A673 (cell line): ENCODE measurements at regions not wholly inside any gene's neighbourhood (a gene's known extent, or its start where the extent isn't known, plus 50 kb on each side); places are given as distances from the start of the nearest gene placed in this dataset.
"Not testable (repeated sequence)": the region's sequence is repeated elsewhere in the genome, so short reads cannot be mapped to it uniquely, and the experiment has no call there.

ENCODE experiments used
- BruUV-seq: library from RNA; stranded (reverse); fragments of 400-500 nt; replicated peaks from 2 replicates; lab custom pipeline; 2021; lab: Mats Ljungman, UMichigan
- CTCF ChIA-PET: fragments of 300-600 bp; sonication (Branson Sonifier 250); formaldehyde crosslinking; loops from one replicate; lab custom pipeline; 2022; ENCODE audit warnings: antibody characterized with exemption; lab: Charles Lee
- POLR2A ChIA-PET: fragments of 300-600 bp; sonication (Branson Sonifier 250); formaldehyde crosslinking; loops from one replicate; lab custom pipeline; 2022; ENCODE audit warnings: antibody characterized with exemption; ENCODE audit not compliant: low non-redundant PET; lab: Charles Lee
- DNase-seq: peaks from one replicate; pipeline ENCODE4 v3.0.0-alpha.2; 2015; ENCODE audit warnings: low spot score
- H3K27ac ChIP-seq: fragments of 200-600 bp; sonication (generic); 2 replicates; pipeline ENCODE4 v1.5.1; 2016; ENCODE audit warnings: mixed run types, low read depth, mild to moderate bottlenecking, mixed read lengths, antibody characterized with exemption, low read length; ENCODE audit not compliant: poor library complexity, severe bottlenecking
- H3K27me3 ChIP-seq: fragments of 200-600 bp; sonication (generic); replicated peaks from 2 replicates; pipeline ENCODE4 v1.6.1; 2017; ENCODE audit warnings: mixed run types, low read depth, mild to moderate bottlenecking, mixed read lengths, antibody characterized with exemption, low read length; ENCODE audit not compliant: insufficient read depth, poor library complexity
- H3K36me3 ChIP-seq: fragments of 200-600 bp; sonication (generic); 2 replicates; pipeline ENCODE4 v1.6.1; 2016; ENCODE audit warnings: mixed run types, mild to moderate bottlenecking, mixed read lengths, antibody characterized with exemption, low read length; ENCODE audit not compliant: insufficient read depth, poor library complexity, severe bottlenecking
- H3K4me1 ChIP-seq: fragments of 200-600 bp; sonication (generic); 2 replicates; pipeline ENCODE4 v1.6.1; 2017; ENCODE audit warnings: mixed run types, mild to moderate bottlenecking, mixed read lengths, antibody characterized with exemption, low read length; ENCODE audit not compliant: insufficient read depth, poor library complexity, severe bottlenecking
- H3K4me3 ChIP-seq: fragments of 200-600 bp; sonication (generic); 2 replicates; pipeline ENCODE4 v1.5.1; 2016; ENCODE audit warnings: low read depth, mixed run types, mild to moderate bottlenecking, mixed read lengths, low read length; ENCODE audit not compliant: poor library complexity, severe bottlenecking
- H3K9me3 ChIP-seq: fragments of 200-600 bp; sonication (generic); 2 replicates; pipeline ENCODE4 v1.6.1; 2016; ENCODE audit warnings: mixed run types, low read depth, mild to moderate bottlenecking, mixed read lengths, antibody characterized with exemption, low read length; ENCODE audit not compliant: poor library complexity, severe bottlenecking
- CTCF ChIP-seq: fragments of 300-800, 200-600 bp; sonication (generic); conservative IDR thresholded peaks from 2 replicates; pipeline ENCODE4 v1.5.1; 2017; ENCODE audit warnings: low read depth, mild to moderate bottlenecking, antibody characterized with exemption, low read length, moderate library complexity, mixed read lengths
- EZH2 ChIP-seq: fragments of 200-600 bp; sonication (generic); IDR thresholded peaks from 2 replicates; pipeline ENCODE4 v1.6.1; 2017; ENCODE audit warnings: borderline replicate concordance, low read depth, mild to moderate bottlenecking, mixed read lengths, antibody characterized with exemption, low read length; ENCODE audit not compliant: poor library complexity, severe bottlenecking
- intact Hi-C: fragments of 100-400 bp; cut with micrococcal nuclease; formaldehyde crosslinking; loops from one replicate; pipeline ENCODE4 v1.10.0; 2022; ENCODE audit not compliant: unreplicated experiment

GRCh38 chr13:104522235-104523072 is 1456.2 kb upstream of the SLC10A2 start:
- Histone ChIP-seq H3K27ac (no peak overlapping the region), H3K9me3 (no peaks in the 10 kb centered on the region), H3K36me3 (no peaks in the 10 kb centered on the region), H3K4me3 (no peak overlapping the region), H3K4me1 (no peaks in the 10 kb centered on the region), H3K27me3 (no peaks in the 10 kb centered on the region)
- ChIA-PET CTCF (no interaction called here), POLR2A (no interaction called here)
- DNase-seq: no peak
- no peak for TF ChIP-seq EZH2
- TF ChIP-seq CTCF: no peak
- intact Hi-C loops: no loop called here
- BruUV-seq: no TSS peak

GRCh38 chr13:104510422-104510821 is 1444.2 kb upstream of the SLC10A2 start:
- H3K27me3 ChIP-seq: no peaks in the 10 kb centered on the region
- ChIA-PET CTCF (no interaction called here), POLR2A (no interaction called here)
- TF ChIP-seq EZH2 (no peak), CTCF (no peak)
- H3K27ac ChIP-seq: no peak overlapping the region
- no peaks in the 10 kb centered on the region for H3K36me3 ChIP-seq
- DNase-seq: no peak
- H3K4me3 ChIP-seq: no peak overlapping the region
- H3K4me1 ChIP-seq: no peaks in the 10 kb centered on the region
- intact Hi-C loops: no loop called here
- BruUV-seq: no TSS peak
- H3K9me3 ChIP-seq: no peaks in the 10 kb centered on the region

- DNase-seq, H3K36me3 ChIP-seq, H3K27ac ChIP-seq, H3K27me3 ChIP-seq, H3K4me3 ChIP-seq, BruUV-seq, H3K4me1 ChIP-seq, H3K9me3 ChIP-seq, intact Hi-C loops, POLR2A ChIA-PET: not testable (repeated sequence)
- CTCF ChIA-PET: interaction anchor here (0.6 kb wide), 1 partner anchor 94 kb away, joined by 6 read pairs; no protein-coding TSS in a partner anchor
Observed at GRCh38 chr13:104493502-104493901, 1427.3 kb upstream of the SLC10A2 start.

- Histone ChIP-seq H3K27me3 (peaks cover 2% of the 10 kb centered on the region), H3K27ac (no peak overlapping the region), H3K4me3 (no peak overlapping the region), H3K36me3 (no peaks in the 10 kb centered on the region), H3K4me1 (no peaks in the 10 kb centered on the region), H3K9me3 (no peaks in the 10 kb centered on the region)
- TF ChIP-seq EZH2: no peak
- TF ChIP-seq CTCF: no peak
- DNase-seq: no peak
- no TSS peak for BruUV-seq
- intact Hi-C loops: no loop called here
- ChIA-PET POLR2A (no interaction called here), CTCF (no interaction called here)
Observed at GRCh38 chr13:104491916-104492315, 1425.7 kb upstream of the SLC10A2 start.
